A673 (cell line): ENCODE measurements at regions not wholly inside any gene's neighbourhood (a gene's known extent, or its start where the extent isn't known, plus 50 kb on each side); places are given as distances from the start of the nearest gene placed in this dataset.

Experiments
- BruUV-seq: library from RNA; stranded (reverse); fragments of 400-500 nt; replicated peaks from 2 replicates; lab custom pipeline; 2021; lab: Mats Ljungman, UMichigan
- CTCF ChIA-PET: fragments of 300-600 bp; sonication (Branson Sonifier 250); formaldehyde crosslinking; loops from one replicate; lab custom pipeline; 2022; ENCODE audit warnings: antibody characterized with exemption; lab: Charles Lee
- POLR2A ChIA-PET: fragments of 300-600 bp; sonication (Branson Sonifier 250); formaldehyde crosslinking; loops from one replicate; lab custom pipeline; 2022; ENCODE audit warnings: antibody characterized with exemption; ENCODE audit not compliant: low non-redundant PET; lab: Charles Lee
- DNase-seq: peaks from one replicate; pipeline ENCODE4 v3.0.0-alpha.2; 2015; ENCODE audit warnings: low spot score
- H3K27ac ChIP-seq: fragments of 200-600 bp; sonication (generic); 2 replicates; pipeline ENCODE4 v1.5.1; 2016; ENCODE audit warnings: mixed run types, low read depth, mild to moderate bottlenecking, mixed read lengths, antibody characterized with exemption, low read length; ENCODE audit not compliant: poor library complexity, severe bottlenecking
- H3K27me3 ChIP-seq: fragments of 200-600 bp; sonication (generic); replicated peaks from 2 replicates; pipeline ENCODE4 v1.6.1; 2017; ENCODE audit warnings: mixed run types, low read depth, mild to moderate bottlenecking, mixed read lengths, antibody characterized with exemption, low read length; ENCODE audit not compliant: insufficient read depth, poor library complexity
- H3K36me3 ChIP-seq: fragments of 200-600 bp; sonication (generic); 2 replicates; pipeline ENCODE4 v1.6.1; 2016; ENCODE audit warnings: mixed run types, mild to moderate bottlenecking, mixed read lengths, antibody characterized with exemption, low read length; ENCODE audit not compliant: insufficient read depth, poor library complexity, severe bottlenecking
- H3K4me1 ChIP-seq: fragments of 200-600 bp; sonication (generic); 2 replicates; pipeline ENCODE4 v1.6.1; 2017; ENCODE audit warnings: mixed run types, mild to moderate bottlenecking, mixed read lengths, antibody characterized with exemption, low read length; ENCODE audit not compliant: insufficient read depth, poor library complexity, severe bottlenecking
- H3K4me3 ChIP-seq: fragments of 200-600 bp; sonication (generic); 2 replicates; pipeline ENCODE4 v1.5.1; 2016; ENCODE audit warnings: low read depth, mixed run types, mild to moderate bottlenecking, mixed read lengths, low read length; ENCODE audit not compliant: poor library complexity, severe bottlenecking
- H3K9me3 ChIP-seq: fragments of 200-600 bp; sonication (generic); 2 replicates; pipeline ENCODE4 v1.6.1; 2016; ENCODE audit warnings: mixed run types, low read depth, mild to moderate bottlenecking, mixed read lengths, antibody characterized with exemption, low read length; ENCODE audit not compliant: poor library complexity, severe bottlenecking
- CTCF ChIP-seq: fragments of 300-800, 200-600 bp; sonication (generic); conservative IDR thresholded peaks from 2 replicates; pipeline ENCODE4 v1.5.1; 2017; ENCODE audit warnings: low read depth, mild to moderate bottlenecking, antibody characterized with exemption, low read length, moderate library complexity, mixed read lengths
- EZH2 ChIP-seq: fragments of 200-600 bp; sonication (generic); IDR thresholded peaks from 2 replicates; pipeline ENCODE4 v1.6.1; 2017; ENCODE audit warnings: borderline replicate concordance, low read depth, mild to moderate bottlenecking, mixed read lengths, antibody characterized with exemption, low read length; ENCODE audit not compliant: poor library complexity, severe bottlenecking
- intact Hi-C: fragments of 100-400 bp; cut with micrococcal nuclease; formaldehyde crosslinking; loops from one replicate; pipeline ENCODE4 v1.10.0; 2022; ENCODE audit not compliant: unreplicated experiment

- ChIA-PET CTCF (no interaction called here), POLR2A (no interaction called here)
- H3K4me1 ChIP-seq: no peaks in the 10 kb centered on the region
- BruUV-seq: no TSS peak
- TF ChIP-seq EZH2 (no peak), CTCF (no peak)
- H3K36me3 ChIP-seq: no peaks in the 10 kb centered on the region
- no peak overlapping the region for H3K4me3 ChIP-seq
- no peaks in the 10 kb centered on the region for H3K9me3 ChIP-seq
- intact Hi-C loops: no loop called here
- H3K27ac ChIP-seq: no peak overlapping the region
- DNase-seq: no peak
- H3K27me3 ChIP-seq: no peaks in the 10 kb centered on the region
Measured at GRCh38 chr6:74268815-74269599, 573.0 kb downstream of the CD109 start.

GRCh38 chr6:74259981-74260380, 564.0 kb downstream of the CD109 start:
- DNase-seq: no peak
- intact Hi-C loops: no loop called here
- CTCF ChIA-PET: no interaction called here

GRCh38 chr6:74256781-74257180, 560.8 kb downstream of the CD109 start:
- TF ChIP-seq EZH2 (no peak), CTCF (no peak)
- POLR2A ChIA-PET: no interaction called here
- Histone ChIP-seq H3K4me3 (no peak overlapping the region), H3K9me3 (no peaks in the 10 kb centered on the region), H3K36me3 (no peaks in the 10 kb centered on the region), H3K27me3 (no peaks in the 10 kb centered on the region), H3K27ac (no peak overlapping the region), H3K4me1 (no peaks in the 10 kb centered on the region)
- intact Hi-C loops: no loop called here
- CTCF ChIA-PET: no interaction called here
- DNase-seq: no peak
- no TSS peak for BruUV-seq

More at GRCh38 chr6:74259981-74260380, 564.0 kb downstream of the CD109 start:
- H3K27ac ChIP-seq: no peak overlapping the region
- H3K36me3 ChIP-seq: no peaks in the 10 kb centered on the region
- BruUV-seq: no TSS peak
- no peak overlapping the region for H3K4me3 ChIP-seq
- H3K27me3 ChIP-seq: no peaks in the 10 kb centered on the region
- H3K4me1 ChIP-seq: no peaks in the 10 kb centered on the region
- POLR2A ChIA-PET: no interaction called here
- no peak for TF ChIP-seq EZH2
- TF ChIP-seq CTCF: no peak
- H3K9me3 ChIP-seq: no peaks in the 10 kb centered on the region
